ENCODE measurements at regions not wholly inside any gene's neighbourhood (a gene's known extent, or its start where the extent isn't known, plus 50 kb on each side); places are given as distances from the start of the nearest gene placed in this dataset.
"Not testable (repeated sequence)": the region's sequence is repeated elsewhere in the genome, so short reads cannot be mapped to it uniquely, and the experiment has no call there.

- DNase-seq: no peak
These were observed 50.8 kb upstream of the BOD1L1 start for GRCh38 chr4:13678186-13678924.

- no peak for DNase-seq
These were observed 54.0 kb upstream of the BOD1L1 start for GRCh38 chr4:13681570-13681969.

GRCh38 chr4:13694256-13694655 is 66.7 kb upstream of the BOD1L1 start:
- no peak for DNase-seq

GRCh38 chr4:13698296-13698695 is 70.8 kb upstream of the BOD1L1 start:
- DNase-seq: no peak

GRCh38 chr4:13700021-13700857 is 72.7 kb upstream of the BOD1L1 start:
- DNase-seq: no peak

- DNase-seq: not testable (repeated sequence)
These were observed 73.3 kb upstream of the BOD1L1 start for GRCh38 chr4:13700858-13701140.

GRCh38 chr4:13701937-13702446 is 74.5 kb upstream of the BOD1L1 start:
- no peak for DNase-seq

GRCh38 chr4:13703096-13703495 is 75.6 kb upstream of the BOD1L1 start:
- DNase-seq: no peak

- DNase-seq: no peak
These were observed 76.5 kb upstream of the BOD1L1 start for GRCh38 chr4:13704035-13704434.

GRCh38 chr4:13704761-13705160 is 77.2 kb upstream of the BOD1L1 start:
- DNase-seq: no peak

GRCh38 chr4:13705521-13706041 is 78.1 kb upstream of the BOD1L1 start:
- peak; percentile 77 for DNase-seq

GRCh38 chr4:13706120-13706519 is 78.6 kb upstream of the BOD1L1 start:
- DNase-seq: no peak

GRCh38 chr4:13706716-13707115 is 79.2 kb upstream of the BOD1L1 start:
- no peak for DNase-seq

GRCh38 chr4:13710246-13710885 is 82.8 kb upstream of the BOD1L1 start:
- DNase-seq: no peak

GRCh38 chr4:13711233-13711785 is 83.8 kb upstream of the BOD1L1 start:
- DNase-seq: no peak

GRCh38 chr4:13721894-13722293 is 94.4 kb upstream of the BOD1L1 start:
- DNase-seq: no peak

GRCh38 chr4:13722649-13723048 is 95.1 kb upstream of the BOD1L1 start:
- DNase-seq: no peak

GRCh38 chr4:13728761-13729160 is 101.2 kb upstream of the BOD1L1 start:
- DNase-seq: no peak

- DNase-seq: no peak
These were observed 103.5 kb upstream of the BOD1L1 start for GRCh38 chr4:13731019-13731418.

- DNase-seq: no peak
These were observed 106.3 kb upstream of the BOD1L1 start for GRCh38 chr4:13733817-13734216.

- no peak for DNase-seq
These were observed 123.1 kb upstream of the BOD1L1 start for GRCh38 chr4:13750594-13750993.

- DNase-seq: not testable (repeated sequence)
These were observed 134.1 kb upstream of the BOD1L1 start for GRCh38 chr4:13761581-13761980.

GRCh38 chr4:13762130-13762529 is 134.6 kb upstream of the BOD1L1 start:
- DNase-seq: no peak
